ENCODE measurements at regions not wholly inside any gene's neighbourhood (a gene's known extent, or its start where the extent isn't known, plus 50 kb on each side); places are given as distances from the start of the nearest gene placed in this dataset.

GRCh38 chr14:36396798-36397197 lies 76.4 kb upstream of the MBIP start:
- intact Hi-C loops (cut with micrococcal nuclease; ENCODE audit: unreplicated experiment) = loop anchor here (5.0 kb wide), 1 partner anchor 406 kb away; no protein-coding TSS in a partner anchor
- Mint-ChIP-seq H3K9me3 (ENCODE audit: low read depth, unreplicated experiment) (no peaks in the 10 kb centered on the region), H3K4me3 (ENCODE audit: low read depth, unreplicated experiment) (no peak overlapping the region), H3K4me1 (ENCODE audit: low read depth, unreplicated experiment) (no peaks in the 10 kb centered on the region), H3K27me3 (ENCODE audit: unreplicated experiment) (peaks cover 25% of the 10 kb centered on the region), H3K27ac (ENCODE audit: unreplicated experiment) (no peak overlapping the region), H3K36me3 (ENCODE audit: insufficient read depth, unreplicated experiment) (no peaks in the 10 kb centered on the region)
- CTCF ChIA-PET = no interaction called here
- TF ChIP-seq, protein P1, sequence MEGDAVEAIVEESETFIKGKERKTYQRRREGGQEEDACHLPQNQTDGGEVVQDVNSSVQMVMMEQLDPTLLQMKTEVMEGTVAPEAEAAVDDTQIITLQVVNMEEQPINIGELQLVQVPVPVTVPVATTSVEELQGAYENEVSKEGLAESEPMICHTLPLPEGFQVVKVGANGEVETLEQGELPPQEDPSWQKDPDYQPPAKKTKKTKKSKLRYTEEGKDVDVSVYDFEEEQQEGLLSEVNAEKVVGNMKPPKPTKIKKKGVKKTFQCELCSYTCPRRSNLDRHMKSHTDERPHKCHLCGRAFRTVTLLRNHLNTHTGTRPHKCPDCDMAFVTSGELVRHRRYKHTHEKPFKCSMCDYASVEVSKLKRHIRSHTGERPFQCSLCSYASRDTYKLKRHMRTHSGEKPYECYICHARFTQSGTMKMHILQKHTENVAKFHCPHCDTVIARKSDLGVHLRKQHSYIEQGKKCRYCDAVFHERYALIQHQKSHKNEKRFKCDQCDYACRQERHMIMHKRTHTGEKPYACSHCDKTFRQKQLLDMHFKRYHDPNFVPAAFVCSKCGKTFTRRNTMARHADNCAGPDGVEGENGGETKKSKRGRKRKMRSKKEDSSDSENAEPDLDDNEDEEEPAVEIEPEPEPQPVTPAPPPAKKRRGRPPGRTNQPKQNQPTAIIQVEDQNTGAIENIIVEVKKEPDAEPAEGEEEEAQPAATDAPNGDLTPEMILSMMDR (IDR thresholded peaks at IDR 0.05; ENCODE audit: unreplicated experiment) = no peak
- BruUV-seq (replicated peaks) = no TSS peak
- DNase-seq = no peak

DNA sequence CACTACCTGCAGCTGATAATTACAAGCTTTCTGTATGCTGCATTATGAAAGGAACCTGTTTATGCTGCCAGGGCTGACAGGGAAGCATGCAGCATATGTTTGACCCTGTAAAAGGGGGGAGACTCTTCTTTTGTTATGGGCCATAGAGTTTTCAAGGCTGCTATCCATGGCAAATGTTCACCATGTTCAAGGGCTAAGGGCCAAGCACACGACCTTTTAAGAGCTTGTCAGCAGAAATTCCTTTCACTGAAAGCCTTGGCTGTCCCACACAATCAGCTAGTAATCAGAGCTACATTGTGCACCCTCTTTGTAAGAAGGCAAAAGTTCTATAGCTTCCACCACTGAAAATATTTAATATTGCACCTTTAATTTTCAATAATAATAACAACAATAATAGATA lies 74.2 kb upstream of the MBIP start:
- TF ChIP-seq, protein P1 (IDR thresholded peaks at IDR 0.05; ENCODE audit: unreplicated experiment) = no peak
- no peak for DNase-seq
- peaks cover 41% of the 10 kb centered on the region for H3K27me3 Mint-ChIP-seq (ENCODE audit: unreplicated experiment)
- H3K4me1 Mint-ChIP-seq (ENCODE audit: low read depth, unreplicated experiment) = no peaks in the 10 kb centered on the region
- BruUV-seq (replicated peaks) = no TSS peak
- H3K9me3 Mint-ChIP-seq (ENCODE audit: low read depth, unreplicated experiment) = no peaks in the 10 kb centered on the region
- no peak overlapping the region for H3K4me3 Mint-ChIP-seq (ENCODE audit: low read depth, unreplicated experiment)
- CTCF ChIA-PET = interaction anchor here (0.7 kb wide), 1 partner anchor 8 kb away, joined by 3 read pairs; no protein-coding TSS in a partner anchor
- intact Hi-C loops (cut with micrococcal nuclease; ENCODE audit: unreplicated experiment) = no loop called here
- H3K36me3 Mint-ChIP-seq (ENCODE audit: insufficient read depth, unreplicated experiment) = no peaks in the 10 kb centered on the region
- H3K27ac Mint-ChIP-seq (ENCODE audit: unreplicated experiment) = no peak overlapping the region

DNA sequence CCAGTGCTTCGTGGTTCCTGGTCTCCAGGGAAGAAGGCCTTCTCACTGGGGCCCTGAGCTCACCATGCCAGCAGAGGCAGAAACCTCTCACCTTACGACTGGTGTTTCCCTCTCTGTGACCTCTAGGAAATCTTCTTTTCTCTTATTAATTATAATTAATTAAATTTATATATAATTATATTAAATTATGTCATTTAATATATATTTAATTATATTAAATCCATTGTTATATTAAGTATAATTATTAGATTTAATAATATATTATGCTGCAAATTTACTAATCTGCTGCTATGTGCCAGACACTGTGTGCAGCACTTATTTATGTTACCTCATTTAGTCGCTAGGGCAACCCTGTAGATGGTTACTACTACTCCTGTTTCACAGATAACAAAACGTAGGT lies 70.3 kb upstream of the MBIP start:
- CTCF ChIA-PET = no interaction called here
- Mint-ChIP-seq H3K27ac (ENCODE audit: unreplicated experiment) (no peak overlapping the region), H3K27me3 (ENCODE audit: unreplicated experiment) (peaks cover 40% of the 10 kb centered on the region), H3K9me3 (ENCODE audit: low read depth, unreplicated experiment) (no peaks in the 10 kb centered on the region), H3K4me3 (ENCODE audit: low read depth, unreplicated experiment) (no peak overlapping the region), H3K36me3 (ENCODE audit: insufficient read depth, unreplicated experiment) (no peaks in the 10 kb centered on the region), H3K4me1 (ENCODE audit: low read depth, unreplicated experiment) (no peaks in the 10 kb centered on the region)
- no TSS peak for BruUV-seq (replicated peaks)
- no peak for DNase-seq
- intact Hi-C loops (cut with micrococcal nuclease; ENCODE audit: unreplicated experiment) = no loop called here
- TF ChIP-seq, protein P1 (IDR thresholded peaks at IDR 0.05; ENCODE audit: unreplicated experiment) = no peak

DNA sequence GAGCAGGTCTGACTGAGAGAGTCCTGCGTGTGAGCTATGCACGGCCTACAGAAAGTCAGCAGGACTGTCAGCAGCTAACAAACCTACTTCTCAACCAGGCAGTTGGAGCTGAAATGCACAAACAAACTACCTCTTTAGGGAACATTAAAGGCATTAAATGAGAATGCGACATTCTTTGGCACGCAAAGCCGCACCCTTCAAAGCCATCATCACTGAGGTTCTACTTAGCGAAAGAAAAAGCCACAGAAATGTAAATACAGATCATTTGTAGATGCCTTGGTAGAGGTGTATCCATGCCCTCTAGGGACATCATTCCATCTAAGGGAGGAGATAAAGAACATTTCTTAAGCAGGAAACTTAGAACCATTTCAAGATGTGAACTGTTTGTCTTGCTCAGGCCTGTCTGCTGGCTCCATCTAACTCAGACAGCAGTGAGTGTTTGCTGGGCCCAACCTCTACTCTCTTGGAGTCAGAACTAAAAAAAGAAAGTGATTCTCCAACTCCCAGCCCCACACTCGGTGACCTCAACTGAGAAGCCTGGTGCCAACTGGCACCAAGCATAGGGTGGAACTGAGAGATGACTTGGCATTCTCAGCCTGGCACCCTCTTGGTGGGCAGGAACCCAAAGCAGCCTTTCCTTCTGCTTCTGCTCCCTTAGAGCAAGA lies 63.5 kb upstream of the MBIP start:
- Mint-ChIP-seq H3K27me3 (ENCODE audit: unreplicated experiment) (peaks cover 13% of the 10 kb centered on the region), H3K27ac (ENCODE audit: unreplicated experiment) (no peak overlapping the region), H3K9me3 (ENCODE audit: low read depth, unreplicated experiment) (no peaks in the 10 kb centered on the region), H3K4me1 (ENCODE audit: low read depth, unreplicated experiment) (no peaks in the 10 kb centered on the region), H3K4me3 (ENCODE audit: low read depth, unreplicated experiment) (no peak overlapping the region), H3K36me3 (ENCODE audit: insufficient read depth, unreplicated experiment) (no peaks in the 10 kb centered on the region)
- BruUV-seq (replicated peaks) = no TSS peak
- intact Hi-C loops (cut with micrococcal nuclease; ENCODE audit: unreplicated experiment) = no loop called here
- TF ChIP-seq, protein P1 (IDR thresholded peaks at IDR 0.05; ENCODE audit: unreplicated experiment) = no peak
- DNase-seq = no peak
- CTCF ChIA-PET = no interaction called here
